ENCODE measurements at regions not wholly inside any gene's neighbourhood (a gene's known extent, or its start where the extent isn't known, plus 50 kb on each side); places are given as distances from the start of the nearest gene placed in this dataset.

DNA sequence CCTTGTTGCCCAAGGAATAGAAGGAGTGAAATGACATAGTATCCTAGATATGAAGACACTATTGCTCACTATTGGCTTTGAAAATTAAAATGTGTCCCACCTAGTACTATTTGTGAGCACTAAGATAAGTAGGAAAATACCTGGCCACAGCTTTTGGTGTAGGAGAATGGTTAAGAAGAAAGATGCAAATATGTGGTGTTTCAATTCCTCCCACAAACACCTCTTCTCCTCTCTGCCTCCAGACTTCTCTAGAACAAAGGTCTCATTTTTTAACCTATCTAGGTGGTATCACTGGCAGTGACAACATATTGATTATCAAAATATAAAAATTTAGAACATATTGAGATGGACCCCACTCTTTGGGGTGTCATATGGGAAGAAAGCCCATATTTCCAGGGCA is 929.9 kb upstream of the FANCL start:
- Histone ChIP-seq H3K79me2 (replicated peaks; ENCODE audit: insufficient read depth, low read length) (no peaks in the 10 kb centered on the region), H3K36me3 (ENCODE audit: insufficient read depth, low read length) (no peaks in the 10 kb centered on the region)

DNA sequence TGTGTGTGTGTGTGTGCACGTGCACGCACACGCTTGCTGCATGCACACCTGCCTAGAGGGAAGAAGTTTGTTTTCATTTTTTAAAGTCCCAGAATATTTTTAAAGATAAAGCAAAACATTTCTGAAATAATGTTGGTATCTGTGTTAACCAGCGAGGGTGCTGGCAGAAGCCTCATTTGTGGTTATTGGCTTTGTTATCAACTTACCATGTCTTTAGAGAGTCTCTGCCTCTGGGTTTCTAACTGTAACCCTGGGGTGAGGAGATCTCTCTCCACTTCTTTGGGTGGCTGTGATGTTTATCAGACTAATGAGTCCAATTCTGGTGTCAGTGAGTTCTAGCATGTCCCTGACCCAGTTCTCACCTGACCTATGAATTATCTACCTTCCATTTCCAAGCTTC is 927.6 kb upstream of the FANCL start:
- TF ChIP-seq, protein P1, sequence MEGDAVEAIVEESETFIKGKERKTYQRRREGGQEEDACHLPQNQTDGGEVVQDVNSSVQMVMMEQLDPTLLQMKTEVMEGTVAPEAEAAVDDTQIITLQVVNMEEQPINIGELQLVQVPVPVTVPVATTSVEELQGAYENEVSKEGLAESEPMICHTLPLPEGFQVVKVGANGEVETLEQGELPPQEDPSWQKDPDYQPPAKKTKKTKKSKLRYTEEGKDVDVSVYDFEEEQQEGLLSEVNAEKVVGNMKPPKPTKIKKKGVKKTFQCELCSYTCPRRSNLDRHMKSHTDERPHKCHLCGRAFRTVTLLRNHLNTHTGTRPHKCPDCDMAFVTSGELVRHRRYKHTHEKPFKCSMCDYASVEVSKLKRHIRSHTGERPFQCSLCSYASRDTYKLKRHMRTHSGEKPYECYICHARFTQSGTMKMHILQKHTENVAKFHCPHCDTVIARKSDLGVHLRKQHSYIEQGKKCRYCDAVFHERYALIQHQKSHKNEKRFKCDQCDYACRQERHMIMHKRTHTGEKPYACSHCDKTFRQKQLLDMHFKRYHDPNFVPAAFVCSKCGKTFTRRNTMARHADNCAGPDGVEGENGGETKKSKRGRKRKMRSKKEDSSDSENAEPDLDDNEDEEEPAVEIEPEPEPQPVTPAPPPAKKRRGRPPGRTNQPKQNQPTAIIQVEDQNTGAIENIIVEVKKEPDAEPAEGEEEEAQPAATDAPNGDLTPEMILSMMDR (IDR thresholded peaks at IDR 0.05; ENCODE audit: poor library complexity, severe bottlenecking), result no peak
- TF ChIP-seq RAD21 (conservative IDR thresholded peaks at IDR 0.05) (no peak), TAF1 (IDR thresholded peaks at IDR 0.05; ENCODE audit: low read depth) (no peak), POLR2AphosphoS5 (IDR thresholded peaks at IDR 0.05) (no peak), MXI1 (conservative IDR thresholded peaks at IDR 0.05; ENCODE audit: poor library complexity, severe bottlenecking) (no peak), EZH2 (IDR thresholded peaks at IDR 0.05; ENCODE audit: borderline replicate concordance, insufficient read depth, low read length, poor library complexity, severe bottlenecking) (no peak), EP300 (conservative IDR thresholded peaks at IDR 0.05; ENCODE audit: poor library complexity, severe bottlenecking) (no peak), SMC3 (conservative IDR thresholded peaks at IDR 0.05; ENCODE audit: poor library complexity) (no peak)
- TF ChIP-seq, protein P2, sequence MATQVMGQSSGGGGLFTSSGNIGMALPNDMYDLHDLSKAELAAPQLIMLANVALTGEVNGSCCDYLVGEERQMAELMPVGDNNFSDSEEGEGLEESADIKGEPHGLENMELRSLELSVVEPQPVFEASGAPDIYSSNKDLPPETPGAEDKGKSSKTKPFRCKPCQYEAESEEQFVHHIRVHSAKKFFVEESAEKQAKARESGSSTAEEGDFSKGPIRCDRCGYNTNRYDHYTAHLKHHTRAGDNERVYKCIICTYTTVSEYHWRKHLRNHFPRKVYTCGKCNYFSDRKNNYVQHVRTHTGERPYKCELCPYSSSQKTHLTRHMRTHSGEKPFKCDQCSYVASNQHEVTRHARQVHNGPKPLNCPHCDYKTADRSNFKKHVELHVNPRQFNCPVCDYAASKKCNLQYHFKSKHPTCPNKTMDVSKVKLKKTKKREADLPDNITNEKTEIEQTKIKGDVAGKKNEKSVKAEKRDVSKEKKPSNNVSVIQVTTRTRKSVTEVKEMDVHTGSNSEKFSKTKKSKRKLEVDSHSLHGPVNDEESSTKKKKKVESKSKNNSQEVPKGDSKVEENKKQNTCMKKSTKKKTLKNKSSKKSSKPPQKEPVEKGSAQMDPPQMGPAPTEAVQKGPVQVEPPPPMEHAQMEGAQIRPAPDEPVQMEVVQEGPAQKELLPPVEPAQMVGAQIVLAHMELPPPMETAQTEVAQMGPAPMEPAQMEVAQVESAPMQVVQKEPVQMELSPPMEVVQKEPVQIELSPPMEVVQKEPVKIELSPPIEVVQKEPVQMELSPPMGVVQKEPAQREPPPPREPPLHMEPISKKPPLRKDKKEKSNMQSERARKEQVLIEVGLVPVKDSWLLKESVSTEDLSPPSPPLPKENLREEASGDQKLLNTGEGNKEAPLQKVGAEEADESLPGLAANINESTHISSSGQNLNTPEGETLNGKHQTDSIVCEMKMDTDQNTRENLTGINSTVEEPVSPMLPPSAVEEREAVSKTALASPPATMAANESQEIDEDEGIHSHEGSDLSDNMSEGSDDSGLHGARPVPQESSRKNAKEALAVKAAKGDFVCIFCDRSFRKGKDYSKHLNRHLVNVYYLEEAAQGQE (IDR thresholded peaks at IDR 0.05; ENCODE audit: borderline replicate concordance), result no peak
- no peaks in the 10 kb centered on the region for H3F3A ChIP-seq (ENCODE audit: insufficient read depth, low read length, poor library complexity, severe bottlenecking)
- no peaks in the 10 kb centered on the region for H3K27me3 ChIP-seq (ENCODE audit: insufficient read depth, low read depth, low read length)
- no peak overlapping the region for H3K27ac ChIP-seq (ENCODE audit: low read length)
- no peaks in the 10 kb centered on the region for H3K9me3 ChIP-seq (ENCODE audit: low read length)
- no peaks in the 10 kb centered on the region for H4K20me1 ChIP-seq (ENCODE audit: insufficient read depth)
- H3K4me3 ChIP-seq (ENCODE audit: low read length), result no peak overlapping the region
- H3K36me3 ChIP-seq (ENCODE audit: insufficient read depth, low read length), result no peaks in the 10 kb centered on the region
- H3K79me2 ChIP-seq (replicated peaks; ENCODE audit: insufficient read depth, low read length), result no peaks in the 10 kb centered on the region
- no peak overlapping the region for H3K4me2 ChIP-seq (ENCODE audit: low read length)
- H3K9me2 ChIP-seq (ENCODE audit: insufficient read depth, low read length), result no peaks in the 10 kb centered on the region
- H3K9ac ChIP-seq (ENCODE audit: low read length), result no peak overlapping the region
- H2AFZ ChIP-seq (ENCODE audit: low read depth, low read length), result no peak overlapping the region

More for the DNA sequence above, 929.9 kb upstream of the FANCL start:
- no peak overlapping the region for H3K27ac ChIP-seq (ENCODE audit: low read length)
- TF ChIP-seq, protein P2 (IDR thresholded peaks at IDR 0.05; ENCODE audit: borderline replicate concordance), result no peak
- TF ChIP-seq SMC3 (conservative IDR thresholded peaks at IDR 0.05; ENCODE audit: poor library complexity) (no peak), MXI1 (conservative IDR thresholded peaks at IDR 0.05; ENCODE audit: poor library complexity, severe bottlenecking) (no peak), RAD21 (conservative IDR thresholded peaks at IDR 0.05) (no peak)
- H3K9me3 ChIP-seq (ENCODE audit: low read length), result no peaks in the 10 kb centered on the region
- no peaks in the 10 kb centered on the region for H3K27me3 ChIP-seq (ENCODE audit: insufficient read depth, low read depth, low read length)
- no peak overlapping the region for H3K4me2 ChIP-seq (ENCODE audit: low read length)
- no peak overlapping the region for H3K9ac ChIP-seq (ENCODE audit: low read length)
- no peaks in the 10 kb centered on the region for H4K20me1 ChIP-seq (ENCODE audit: insufficient read depth)
- no peak overlapping the region for H3K4me3 ChIP-seq (ENCODE audit: low read length)
- no peaks in the 10 kb centered on the region for H3F3A ChIP-seq (ENCODE audit: insufficient read depth, low read length, poor library complexity, severe bottlenecking)
- no peak overlapping the region for H2AFZ ChIP-seq (ENCODE audit: low read depth, low read length)
- no peaks in the 10 kb centered on the region for H3K9me2 ChIP-seq (ENCODE audit: insufficient read depth, low read length)
